IgD-negative memory B cell (primary cell): ENCODE measurements at regions not wholly inside any gene's neighbourhood (a gene's known extent, or its start where the extent isn't known, plus 50 kb on each side); places are given as distances from the start of the nearest gene placed in this dataset.
A peak's percentile ranks its signal among the peaks of the same experiment; 100 is the strongest.

Experiments
- H3K27ac Mint-ChIP-seq, 3 donors: one replicate each; pipeline ENCODE4 v1.8.0; 2020 to 2022; ENCODE audit warnings: mild to moderate bottlenecking in 3 of 3, mixed read lengths in 3 of 3, moderate library complexity in 1 of 3
- H3K27me3 Mint-ChIP-seq: one replicate; pipeline ENCODE4 v1.8.0; 2021; ENCODE audit warnings: mixed read lengths
- H3K36me3 Mint-ChIP-seq: one replicate; pipeline ENCODE4 v1.8.0; 2020; ENCODE audit warnings: mild to moderate bottlenecking, mixed read lengths
- H3K4me1 Mint-ChIP-seq, 3 donors: one replicate each; pipeline ENCODE4 v1.8.0; 2020 to 2022; ENCODE audit warnings: mixed read lengths in 3 of 3, mild to moderate bottlenecking in 1 of 3
- H3K4me3 Mint-ChIP-seq, 4 donors: one replicate each; pipeline ENCODE4 v1.8.0; 2020 to 2022; ENCODE audit warnings: mild to moderate bottlenecking in 4 of 4, mixed read lengths in 4 of 4, moderate library complexity in 3 of 4
- H3K9me3 Mint-ChIP-seq, 3 donors: one replicate each; pipeline ENCODE4 v1.8.0; 2020 to 2021; ENCODE audit warnings: mixed read lengths in 3 of 3, mild to moderate bottlenecking in 1 of 3

DNA sequence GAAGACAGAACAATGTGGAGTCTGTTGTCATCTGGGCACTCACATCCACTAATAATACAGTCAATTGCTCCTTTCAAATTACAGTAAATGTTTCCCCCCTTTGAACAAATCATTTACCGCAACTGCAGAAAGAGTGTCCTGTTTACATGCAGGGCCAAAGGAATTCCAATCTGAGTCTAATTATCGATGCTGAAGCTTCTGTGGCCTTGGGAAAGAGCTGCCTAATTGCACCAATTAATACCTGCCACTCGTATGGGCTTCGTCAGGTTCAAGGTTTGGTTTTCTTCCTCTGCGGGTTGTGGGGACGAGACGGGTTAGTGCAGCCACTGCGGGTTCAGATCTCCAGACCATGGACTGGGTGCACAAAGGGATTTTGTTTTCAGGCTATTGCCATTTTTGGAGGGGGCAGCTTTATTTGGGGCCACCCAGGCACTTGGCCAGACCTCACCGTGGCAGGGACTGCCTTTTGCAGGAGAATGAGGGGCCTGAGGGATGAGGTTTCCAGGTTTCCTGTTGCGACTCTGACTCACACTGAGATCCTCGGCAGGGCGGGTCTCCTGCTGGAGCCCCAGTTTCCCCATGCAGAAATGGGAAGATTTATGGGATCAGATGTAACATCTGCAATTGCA is 147.6 kb downstream of the MIAT start:
- Mint-ChIP-seq H3K4me1 (no peaks in the 10 kb centered on the region), H3K9me3 (peaks cover 0 to 4% (median 0%) of the 10 kb centered on the region in 3 donors), H3K27me3 (no peaks in the 10 kb centered on the region), H3K36me3 (no peaks in the 10 kb centered on the region), H3K4me3 (no peak overlapping the region), H3K27ac (peak overlapping the region in 1 of 3 donors; percentile 19)

DNA sequence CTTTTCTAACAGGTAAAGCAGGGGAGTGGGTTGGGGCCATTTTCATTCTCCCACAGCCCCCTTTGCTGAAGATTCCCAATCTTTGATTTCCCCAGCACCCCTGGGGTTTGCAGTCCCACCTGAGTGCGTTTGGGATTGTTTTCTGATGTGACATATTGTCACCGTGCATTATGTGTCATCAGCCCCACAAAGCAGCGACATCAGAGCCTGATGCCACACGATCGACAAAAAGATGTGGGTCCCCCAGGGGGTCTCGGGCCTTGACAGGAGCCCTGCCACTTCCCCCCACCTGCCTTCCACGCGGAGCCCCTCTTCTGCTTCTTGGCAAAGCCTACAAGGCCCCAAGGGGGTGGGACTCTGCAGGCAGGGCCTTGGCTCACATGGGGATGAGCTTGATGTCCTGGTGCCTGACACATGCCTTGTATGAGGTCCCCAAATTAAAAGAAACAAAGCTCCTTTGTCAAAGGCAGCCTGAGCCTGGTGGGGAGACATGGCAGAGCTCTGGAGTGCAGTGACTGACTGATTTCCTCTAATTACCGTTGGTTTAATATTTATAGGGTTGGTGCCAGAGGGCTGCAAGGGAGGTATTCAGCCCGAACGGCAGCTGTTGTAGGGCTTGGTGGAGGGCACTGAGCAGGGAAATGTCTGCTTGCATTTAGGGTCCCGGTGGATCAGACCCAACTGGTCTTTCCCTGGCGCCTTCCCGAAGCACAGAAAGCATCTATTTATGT is 149.2 kb downstream of the MIAT start:
- Mint-ChIP-seq H3K9me3 (peaks cover 0 to 4% (median 0%) of the 10 kb centered on the region in 3 donors), H3K27me3 (no peaks in the 10 kb centered on the region), H3K4me1 (no peaks in the 10 kb centered on the region), H3K4me3 (no peak overlapping the region), H3K36me3 (no peaks in the 10 kb centered on the region), H3K27ac (no peak overlapping the region)

DNA sequence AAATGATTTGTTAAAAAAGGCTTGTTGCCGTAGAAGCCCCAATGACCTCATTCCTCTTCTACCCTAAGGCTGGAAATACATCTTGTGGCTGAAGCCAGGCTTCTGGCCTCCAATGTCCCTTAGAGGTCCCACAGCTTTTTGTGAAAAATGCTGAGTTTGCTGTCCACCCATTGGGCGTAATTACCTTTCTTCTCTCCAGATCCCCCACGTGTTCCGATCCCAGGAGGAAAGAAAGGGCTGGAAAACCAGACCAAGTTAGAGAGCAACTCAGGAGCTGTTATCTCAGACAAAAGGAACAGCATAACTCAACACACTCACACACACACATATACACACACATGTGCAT is 154.2 kb downstream of the MIAT start:
- no peaks in the 10 kb centered on the region for H3K27me3 Mint-ChIP-seq
- H3K9me3 Mint-ChIP-seq: peaks cover 0 to 4% (median 2%) of the 10 kb centered on the region in 3 donors
- no peaks in the 10 kb centered on the region for H3K4me1 Mint-ChIP-seq
- H3K27ac Mint-ChIP-seq: no peak overlapping the region
- peaks cover 3% of the 10 kb centered on the region for H3K36me3 Mint-ChIP-seq
- no peak overlapping the region for H3K4me3 Mint-ChIP-seq

DNA sequence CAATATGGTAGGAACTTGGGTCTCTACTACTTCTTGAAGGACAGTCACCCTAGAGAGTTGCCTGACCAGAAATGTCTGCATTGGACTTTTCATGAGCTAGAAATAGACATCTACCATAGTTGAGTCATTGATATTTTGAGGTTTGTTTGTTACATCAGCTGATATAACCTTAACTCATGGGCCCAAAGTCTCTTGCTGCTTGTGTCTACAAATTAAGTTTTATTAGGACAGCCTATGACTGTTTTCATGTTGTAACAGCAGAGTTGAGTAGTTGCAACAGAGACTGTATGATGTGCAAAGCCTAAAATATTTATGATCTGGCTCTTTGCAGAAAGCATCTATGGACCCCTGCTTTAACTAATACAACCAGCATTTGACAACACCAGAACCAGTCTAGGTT is 155.3 kb downstream of the MIAT start:
- no peak overlapping the region for H3K27ac Mint-ChIP-seq
- H3K4me3 Mint-ChIP-seq: no peak overlapping the region
- peaks cover 3 to 6% (median 4%) of the 10 kb centered on the region in 3 donors for H3K9me3 Mint-ChIP-seq
- H3K4me1 Mint-ChIP-seq: no peaks in the 10 kb centered on the region
- no peaks in the 10 kb centered on the region for H3K27me3 Mint-ChIP-seq
- H3K36me3 Mint-ChIP-seq: peaks cover 3% of the 10 kb centered on the region

DNA sequence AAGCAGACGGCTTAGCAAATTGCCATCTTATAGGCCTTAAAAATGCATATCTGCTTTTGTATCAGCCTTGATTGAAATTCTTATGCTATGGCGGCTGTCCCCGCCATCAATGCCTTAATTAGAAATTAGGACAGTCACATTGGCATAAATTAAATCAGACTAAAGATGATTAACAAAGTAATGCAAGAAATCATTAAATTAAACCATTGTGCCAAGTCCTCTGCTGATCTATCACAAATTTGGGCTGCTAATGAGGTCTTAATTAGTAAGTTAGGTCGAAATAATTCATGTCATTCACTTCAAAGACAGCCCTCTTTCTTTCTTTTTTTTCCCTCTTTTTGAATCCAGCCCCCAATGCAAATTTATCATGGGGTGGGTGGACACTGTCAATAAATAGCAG is 159.3 kb downstream of the MIAT start:
- Mint-ChIP-seq H3K9me3 (peaks cover 4 to 11% (median 6%) of the 10 kb centered on the region in 3 donors), H3K27me3 (no peaks in the 10 kb centered on the region), H3K36me3 (peaks cover 6% of the 10 kb centered on the region), H3K4me1 (no peaks in the 10 kb centered on the region), H3K27ac (no peak overlapping the region), H3K4me3 (no peak overlapping the region)

DNA sequence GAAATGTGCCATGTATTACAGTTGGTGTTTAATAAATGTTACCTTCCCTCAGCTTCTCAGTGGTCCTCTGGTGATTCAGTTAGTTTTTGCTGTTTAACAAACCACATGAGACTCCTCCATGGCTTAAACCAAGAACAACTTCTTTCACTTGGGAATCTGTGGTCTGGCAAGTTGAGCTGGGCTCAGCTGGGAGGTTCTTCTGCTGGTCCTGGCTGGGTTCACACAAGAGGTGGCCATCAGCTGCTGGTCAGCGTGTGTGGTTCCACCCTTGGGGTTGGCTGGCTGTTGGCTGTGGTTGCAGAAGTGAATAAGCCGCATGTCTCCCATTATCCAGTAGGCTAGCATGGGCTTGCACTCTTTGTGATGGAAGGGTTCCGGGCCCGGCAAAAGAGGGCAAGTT is 160.5 kb downstream of the MIAT start:
- H3K4me1 Mint-ChIP-seq: no peaks in the 10 kb centered on the region
- no peaks in the 10 kb centered on the region for H3K27me3 Mint-ChIP-seq
- H3K27ac Mint-ChIP-seq: no peak overlapping the region
- H3K9me3 Mint-ChIP-seq: peaks cover 4 to 11% (median 6%) of the 10 kb centered on the region in 3 donors
- peaks cover 6% of the 10 kb centered on the region for H3K36me3 Mint-ChIP-seq
- no peak overlapping the region for H3K4me3 Mint-ChIP-seq

DNA sequence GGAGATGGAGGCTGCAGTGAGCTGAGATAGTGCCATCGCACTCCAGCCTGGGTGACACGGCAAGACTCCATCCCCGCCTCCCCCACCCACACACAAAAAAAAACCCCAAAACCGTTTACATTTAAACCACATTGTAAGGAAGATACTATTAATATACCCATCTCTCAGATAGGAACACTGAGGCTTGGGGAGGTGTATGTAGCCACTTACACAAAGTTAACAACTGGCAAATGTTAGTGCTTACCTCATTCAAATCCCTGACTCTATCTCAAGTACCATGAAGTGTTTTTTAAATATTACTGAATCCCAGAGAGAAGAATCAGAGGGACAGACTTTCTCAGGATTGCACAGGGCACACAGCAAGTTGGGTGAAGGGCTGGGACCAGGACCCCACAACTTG is 164.5 kb downstream of the MIAT start:
- H3K27ac Mint-ChIP-seq: no peak overlapping the region
- peaks cover 3% of the 10 kb centered on the region for H3K36me3 Mint-ChIP-seq
- H3K4me1 Mint-ChIP-seq: no peaks in the 10 kb centered on the region
- H3K4me3 Mint-ChIP-seq: no peak overlapping the region
- H3K9me3 Mint-ChIP-seq: peaks cover 2 to 11% (median 6%) of the 10 kb centered on the region in 3 donors
- peaks cover 2% of the 10 kb centered on the region for H3K27me3 Mint-ChIP-seq

DNA sequence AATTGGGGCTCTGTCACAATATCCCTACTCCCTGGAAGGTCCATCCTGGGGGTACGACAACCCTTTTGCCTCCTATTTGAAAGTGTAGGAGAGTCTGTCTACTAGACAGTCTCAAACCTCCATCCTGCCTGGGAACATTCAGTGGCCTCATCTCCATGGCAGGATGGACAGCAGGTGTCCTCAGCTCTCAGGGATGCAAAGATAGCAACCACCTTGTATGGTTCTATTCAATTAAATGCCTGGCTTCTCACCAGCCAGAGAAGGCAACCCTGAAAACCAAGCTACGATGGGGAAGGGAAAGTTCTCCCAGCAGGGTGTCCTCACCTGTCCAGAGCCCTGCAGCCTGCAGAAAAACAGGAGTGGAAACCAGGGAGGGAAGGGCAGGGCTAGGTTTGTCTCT is 164.9 kb downstream of the MIAT start:
- Mint-ChIP-seq H3K9me3 (peaks cover 0 to 10% (median 3%) of the 10 kb centered on the region in 3 donors), H3K27ac (no peak overlapping the region), H3K4me3 (no peak overlapping the region), H3K27me3 (peaks cover 2% of the 10 kb centered on the region), H3K4me1 (no peaks in the 10 kb centered on the region), H3K36me3 (peaks cover 3% of the 10 kb centered on the region)

DNA sequence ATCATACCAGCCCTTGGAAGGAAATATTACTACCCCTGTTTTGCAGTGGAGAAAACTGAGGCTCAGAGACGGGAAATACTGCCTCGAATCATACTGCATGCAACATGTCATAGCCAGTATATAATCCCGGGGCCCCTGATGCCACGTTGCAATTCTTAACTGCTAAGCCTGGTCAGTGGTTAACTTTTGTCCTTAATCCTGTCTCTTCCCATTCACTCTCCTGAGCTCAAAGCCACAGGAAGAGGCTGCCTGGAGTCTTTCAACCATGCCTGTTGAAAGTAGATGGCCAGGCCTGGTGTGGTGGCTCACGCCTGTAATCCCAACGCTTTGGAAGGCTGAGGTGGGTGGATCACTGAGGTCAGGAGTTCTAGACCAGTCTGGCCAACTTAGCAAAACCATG is 166.6 kb downstream of the MIAT start:
- Mint-ChIP-seq H3K27me3 (peaks cover 2% of the 10 kb centered on the region), H3K4me1 (peaks cover 0 to 5% (median 0%) of the 10 kb centered on the region in 3 donors), H3K4me3 (no peak overlapping the region), H3K36me3 (peaks cover 3% of the 10 kb centered on the region), H3K9me3 (no peaks in the 10 kb centered on the region), H3K27ac (no peak overlapping the region)

DNA sequence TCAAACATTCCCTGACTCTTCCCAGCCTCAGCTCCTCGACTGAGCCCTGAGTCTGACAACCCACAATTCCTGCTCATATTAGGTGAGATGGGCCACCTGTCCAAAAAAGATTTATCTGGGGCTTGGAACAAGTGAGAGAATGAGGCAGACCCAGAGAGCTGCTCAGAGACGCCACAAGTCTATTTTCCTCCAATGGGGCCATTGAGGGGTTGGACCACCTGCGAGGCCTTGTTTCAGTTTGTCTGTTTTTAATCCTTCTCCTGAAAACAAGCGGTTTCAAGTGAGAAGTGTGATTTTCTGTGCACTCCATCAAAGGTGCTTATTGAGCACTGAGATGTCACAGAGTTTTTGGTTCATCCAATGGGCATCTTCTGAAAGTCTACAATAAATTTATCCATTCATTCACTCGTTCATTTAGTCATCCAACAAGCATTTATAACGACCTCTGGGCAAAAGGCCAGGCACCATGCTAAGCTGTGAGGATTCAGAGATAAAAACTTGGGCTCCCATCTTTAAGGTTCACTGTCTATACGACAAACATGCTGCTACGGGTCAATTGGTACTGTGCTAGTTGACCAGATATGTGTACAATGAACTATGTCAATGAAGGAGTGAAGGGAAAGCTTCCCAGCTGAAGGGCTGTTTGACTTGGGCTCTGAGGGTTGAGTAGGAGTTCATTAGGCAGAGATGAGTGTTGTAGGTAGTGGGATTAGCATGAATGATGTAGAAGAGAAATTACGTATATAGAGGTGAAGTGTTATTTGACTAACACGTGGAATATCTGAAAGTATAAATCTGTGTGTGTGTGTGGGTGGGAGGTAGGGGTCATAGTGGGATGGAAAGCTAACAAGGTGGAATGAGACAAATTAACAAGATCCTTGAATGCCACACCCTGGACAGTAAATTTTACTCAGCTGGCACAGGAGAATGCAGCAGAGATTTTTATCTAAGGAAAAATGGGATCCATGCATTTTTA is 168.9 kb downstream of the MIAT start:
- H3K4me1 Mint-ChIP-seq: peaks cover 0 to 5% (median 0%) of the 10 kb centered on the region in 3 donors
- peak overlapping the region in 1 of 3 donors; percentile 1 for H3K27ac Mint-ChIP-seq
- no peaks in the 10 kb centered on the region for H3K9me3 Mint-ChIP-seq
- H3K27me3 Mint-ChIP-seq: peaks cover 2% of the 10 kb centered on the region
- H3K4me3 Mint-ChIP-seq: no peak overlapping the region
- H3K36me3 Mint-ChIP-seq: peaks cover 3% of the 10 kb centered on the region

DNA sequence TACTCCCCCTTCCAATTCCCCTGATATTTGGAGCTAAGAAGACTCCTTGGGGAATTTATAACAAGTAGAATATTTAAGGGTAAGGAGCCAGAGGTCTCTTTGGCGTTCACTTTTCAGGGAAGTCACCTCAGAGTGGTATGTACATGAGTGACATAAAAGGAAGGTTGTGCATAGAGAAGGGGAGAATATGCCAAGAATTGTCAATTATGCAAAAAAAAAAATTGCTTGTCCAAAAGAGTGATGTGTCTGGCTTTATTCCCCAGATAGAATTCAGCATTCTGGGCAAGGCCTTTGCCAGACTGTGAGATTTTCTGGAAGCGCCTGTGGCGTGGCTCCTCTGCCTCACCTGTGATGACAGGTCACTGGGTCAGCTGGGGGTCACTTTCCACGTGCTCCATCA is 170.2 kb downstream of the MIAT start:
- no peak overlapping the region for H3K4me3 Mint-ChIP-seq

DNA sequence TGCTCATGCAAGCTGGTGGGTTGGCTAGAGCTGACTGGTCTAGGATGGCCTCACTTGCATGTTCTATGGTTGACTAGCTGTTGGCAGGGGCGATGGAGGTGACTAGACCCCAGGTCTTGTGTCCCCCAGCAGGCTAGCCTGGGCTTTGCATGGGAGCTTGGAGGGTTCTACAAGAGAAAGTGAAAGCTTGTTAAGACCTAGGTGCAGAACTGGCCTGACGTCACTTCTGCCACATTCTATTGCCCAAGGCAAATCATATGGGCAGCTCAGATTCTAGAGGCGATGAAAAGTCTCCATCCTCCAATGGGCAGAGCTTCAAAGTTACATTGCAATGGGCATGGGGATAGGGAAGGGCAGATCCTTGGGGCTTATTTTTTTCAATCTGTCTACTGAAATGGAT is 170.9 kb downstream of the MIAT start:
- H3K36me3 Mint-ChIP-seq: peaks cover 6% of the 10 kb centered on the region
- H3K9me3 Mint-ChIP-seq: no peaks in the 10 kb centered on the region
- peaks cover 2% of the 10 kb centered on the region for H3K27me3 Mint-ChIP-seq
- H3K27ac Mint-ChIP-seq: no peak overlapping the region
- H3K4me1 Mint-ChIP-seq: peaks cover 0 to 5% (median 0%) of the 10 kb centered on the region in 3 donors
- H3K4me3 Mint-ChIP-seq: no peak overlapping the region

More for the DNA sequence above, 170.2 kb downstream of the MIAT start:
- H3K27ac Mint-ChIP-seq: no peak overlapping the region
- peaks cover 0 to 5% (median 0%) of the 10 kb centered on the region in 3 donors for H3K4me1 Mint-ChIP-seq
- H3K36me3 Mint-ChIP-seq: peaks cover 5% of the 10 kb centered on the region
- H3K27me3 Mint-ChIP-seq: peaks cover 2% of the 10 kb centered on the region
- H3K9me3 Mint-ChIP-seq: no peaks in the 10 kb centered on the region

DNA sequence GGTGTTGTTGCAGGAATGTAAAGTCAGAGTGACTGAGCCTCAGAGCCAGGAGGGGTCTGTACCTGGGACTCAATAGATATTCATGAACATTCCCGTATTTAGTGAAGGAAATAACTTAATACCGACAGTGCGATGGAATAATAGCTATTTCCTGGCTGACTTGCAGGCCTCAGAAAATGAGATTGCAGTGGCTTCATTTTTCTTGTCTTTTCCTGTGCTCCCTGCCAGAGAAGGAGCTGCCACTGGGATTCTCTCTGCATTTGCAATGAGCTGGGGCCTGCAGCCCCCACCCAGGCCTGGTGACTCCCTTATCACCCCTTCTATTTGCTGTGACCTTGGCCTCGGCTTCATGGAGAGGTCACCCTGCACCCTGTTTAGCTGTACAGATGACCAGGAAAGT is 173.4 kb downstream of the MIAT start:
- Mint-ChIP-seq H3K27me3 (peaks cover 2% of the 10 kb centered on the region), H3K4me1 (peaks cover 0 to 5% (median 0%) of the 10 kb centered on the region in 3 donors), H3K27ac (no peak overlapping the region), H3K36me3 (peaks cover 6% of the 10 kb centered on the region), H3K9me3 (no peaks in the 10 kb centered on the region), H3K4me3 (no peak overlapping the region)

DNA sequence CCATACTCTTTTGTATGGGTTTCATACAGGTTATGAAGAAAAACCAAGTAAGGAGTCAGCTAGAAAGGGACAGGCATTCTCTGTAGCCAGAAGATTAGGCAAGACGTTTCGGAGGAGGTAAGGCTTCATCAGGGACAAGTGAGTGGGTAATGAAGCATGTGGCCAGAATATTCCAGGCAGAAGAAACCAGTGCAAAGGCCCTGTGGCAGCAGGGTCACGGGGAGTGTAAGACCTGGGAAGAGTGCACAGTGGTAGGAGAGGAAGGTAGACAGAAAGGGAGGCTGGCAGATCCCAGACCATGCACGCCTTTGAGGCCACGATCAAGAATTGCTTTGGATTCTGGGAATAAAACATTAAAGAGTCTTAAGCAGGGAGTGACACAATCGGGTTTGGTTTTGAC is 177.6 kb downstream of the MIAT start:
- Mint-ChIP-seq H3K27me3 (no peaks in the 10 kb centered on the region), H3K4me3 (no peak overlapping the region), H3K36me3 (peaks cover 6% of the 10 kb centered on the region), H3K27ac (no peak overlapping the region), H3K9me3 (no peaks in the 10 kb centered on the region), H3K4me1 (no peaks in the 10 kb centered on the region)

DNA sequence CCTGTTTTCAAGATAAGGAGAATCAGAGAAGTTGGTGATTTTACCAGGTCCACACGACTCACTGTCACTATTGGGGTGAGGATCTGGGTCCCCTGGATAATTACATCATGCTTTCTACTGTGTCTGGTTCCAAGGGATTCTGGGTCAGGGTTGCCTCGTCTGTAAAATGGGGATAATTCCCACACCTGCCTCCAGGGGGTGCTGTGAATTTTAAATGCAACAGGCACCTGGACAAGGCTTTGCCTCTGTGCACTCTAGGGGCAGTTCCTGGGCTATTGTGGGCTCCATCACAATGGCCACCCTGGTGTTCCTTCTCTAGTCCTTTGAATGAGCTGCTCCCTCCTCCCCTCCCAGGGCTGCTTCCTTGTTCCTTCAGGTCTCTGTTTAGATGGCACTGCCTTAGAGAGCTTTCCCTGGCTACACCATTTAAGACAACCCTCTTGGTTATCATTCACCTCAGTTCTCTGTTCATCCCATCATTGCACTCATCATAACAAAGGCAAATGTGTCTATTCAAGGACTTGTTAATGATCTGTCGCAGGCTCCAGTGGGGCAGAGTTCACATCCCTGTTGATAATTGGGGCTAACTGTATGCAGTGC is 178.6 kb downstream of the MIAT start:
- peaks cover 6% of the 10 kb centered on the region for H3K36me3 Mint-ChIP-seq
- no peaks in the 10 kb centered on the region for H3K9me3 Mint-ChIP-seq
- no peak overlapping the region for H3K4me3 Mint-ChIP-seq
- no peaks in the 10 kb centered on the region for H3K27me3 Mint-ChIP-seq
- H3K4me1 Mint-ChIP-seq: peaks cover 0 to 1% (median 0%) of the 10 kb centered on the region in 3 donors
- H3K27ac Mint-ChIP-seq: no peak overlapping the region
